Stimulated activated CD8-positive, alpha-beta memory T cell treated with anti-CD3 and anti-CD28 coated beads, Interleukin-7, amount 100 ng/mL, for 48 hours (primary cell): ENCODE measurements at regions not wholly inside any gene's neighbourhood (a gene's known extent, or its start where the extent isn't known, plus 50 kb on each side); places are given as distances from the start of the nearest gene placed in this dataset.
"Not testable (repeated sequence)": the region's sequence is repeated elsewhere in the genome, so short reads cannot be mapped to it uniquely, and the experiment has no call there.

ENCODE experiments used
- DNase-seq, 2 donors: peaks; one replicate each; pipeline ENCODE4 v3.0.0-alpha.2; 2020; ENCODE audit warnings: low read depth in 1 of 2; ENCODE audit errors: extremely low read depth in 1 of 2

GRCh38 chr4:138460477-138461414 is 218.6 kb upstream of the SLC7A11 start:
- DNase-seq: no peak

- DNase-seq: no peak
Observed at GRCh38 chr4:138458751-138459150, 216.6 kb upstream of the SLC7A11 start.

- not testable (repeated sequence) for DNase-seq
Observed at GRCh38 chr4:138456349-138456748, 214.2 kb upstream of the SLC7A11 start.

GRCh38 chr4:138455097-138455496 is 212.9 kb upstream of the SLC7A11 start:
- DNase-seq: no peak

GRCh38 chr4:138452826-138453225 is 210.7 kb upstream of the SLC7A11 start:
- DNase-seq: no peak

GRCh38 chr4:138451276-138451663 is 209.1 kb upstream of the SLC7A11 start:
- DNase-seq: no peak

GRCh38 chr4:138450546-138451275 is 208.6 kb upstream of the SLC7A11 start:
- DNase-seq: no peak

- no peak for DNase-seq
Observed at GRCh38 chr4:138449938-138450337, 207.8 kb upstream of the SLC7A11 start.

GRCh38 chr4:138448169-138448568 is 206.0 kb upstream of the SLC7A11 start:
- DNase-seq: no peak

GRCh38 chr4:138446456-138446855 is 204.3 kb upstream of the SLC7A11 start:
- no peak for DNase-seq

- DNase-seq: no peak
Observed at GRCh38 chr4:138445098-138445497, 202.9 kb upstream of the SLC7A11 start.

GRCh38 chr4:138444260-138444659 is 202.1 kb upstream of the SLC7A11 start:
- no peak for DNase-seq

- no peak for DNase-seq
Observed at GRCh38 chr4:138439143-138439581, 197.0 kb upstream of the SLC7A11 start.

- DNase-seq: no peak
Observed at GRCh38 chr4:138438608-138439007, 196.5 kb upstream of the SLC7A11 start.

GRCh38 chr4:138437263-138437851 is 195.2 kb upstream of the SLC7A11 start:
- DNase-seq: no peak

GRCh38 chr4:138435733-138436132 is 193.6 kb upstream of the SLC7A11 start:
- DNase-seq: not testable (repeated sequence)

- not testable (repeated sequence) for DNase-seq
Observed at GRCh38 chr4:138435046-138435445, 192.9 kb upstream of the SLC7A11 start.

GRCh38 chr4:138428611-138429010 is 186.5 kb upstream of the SLC7A11 start:
- DNase-seq: no peak

- no peak for DNase-seq
Observed at GRCh38 chr4:138426786-138427185, 184.6 kb upstream of the SLC7A11 start.

GRCh38 chr4:138420471-138420870 is 178.3 kb upstream of the SLC7A11 start:
- DNase-seq: no peak

- no peak for DNase-seq
Observed at GRCh38 chr4:138414202-138414601, 172.1 kb upstream of the SLC7A11 start.
